Suprapubic skin (tissue), 4 donors: ENCODE measurements at regions not wholly inside any gene's neighbourhood (a gene's known extent, or its start where the extent isn't known, plus 50 kb on each side); places are given as distances from the start of the nearest gene placed in this dataset.

Experiments used
- DNase-seq, 2 donors: peaks; one replicate each; pipeline ENCODE4 v3.0.0-alpha.2; 2019; ENCODE audit warnings: low spot score in 2 of 2
- H3K27ac ChIP-seq: fragments of 200-600 bp; sonication (generic); one replicate; pipeline ENCODE4 v1.5.1; 2019
- H3K27me3 ChIP-seq: fragments of 200-600 bp; sonication (generic); one replicate; pipeline ENCODE4 v1.5.1; 2019
- H3K36me3 ChIP-seq: fragments of 200-600 bp; sonication (generic); one replicate; pipeline ENCODE4 v1.5.1; 2019
- H3K4me1 ChIP-seq: fragments of 200-600 bp; sonication (generic); one replicate; pipeline ENCODE4 v1.5.1; 2019
- H3K4me3 ChIP-seq: fragments of 200-600 bp; sonication (generic); one replicate; pipeline ENCODE4 v1.5.1; 2019; ENCODE audit warnings: mild to moderate bottlenecking
- H3K9me3 ChIP-seq: fragments of 200-600 bp; sonication (generic); one replicate; pipeline ENCODE4 v1.5.1; 2019
- CTCF ChIP-seq, 2 donors: fragments of 200-600 bp in 1 of 2; fragments of 450-650 bp in 1 of 2; sonication (generic) in 1 of 2; IDR thresholded peaks; one replicate each; pipeline ENCODE4 v1.5.1; 2016 to 2019; ENCODE audit warnings: antibody characterized with exemption in 2 of 2, mild to moderate bottlenecking in 1 of 2, moderate library complexity in 1 of 2
- EP300 ChIP-seq: sonication (generic); formaldehyde crosslinking; IDR thresholded peaks from one replicate; pipeline ENCODE4 v1.6.1; 2017; ENCODE audit warnings: antibody characterized with exemption
- POLR2A ChIP-seq, 2 donors: fragments of 450-650 bp; IDR thresholded peaks; one replicate each; pipeline ENCODE4 v1.6.1; 2017; ENCODE audit warnings: antibody characterized with exemption in 2 of 2, mild to moderate bottlenecking in 2 of 2, moderate library complexity in 2 of 2
- POLR2AphosphoS5 ChIP-seq, 3 donors: sonication (generic); formaldehyde crosslinking; IDR thresholded peaks; one replicate each; pipeline ENCODE4 v1.6.1; 2017; ENCODE audit warnings: antibody characterized with exemption in 3 of 3
- WGBS: methylation state at CpG from one replicate; pipeline ENCODE4 v1.1.5; 2018; 5-methylcytosine and 5-hydroxymethylcytosine counted together

GRCh38 chr10:107215681-107216080 lies 51.2 kb upstream of the SORCS1 start:
- Histone ChIP-seq H3K36me3 (no peaks in the 10 kb centered on the region), H3K9me3 (no peaks in the 10 kb centered on the region), H3K4me1 (no peaks in the 10 kb centered on the region), H3K27me3 (no peaks in the 10 kb centered on the region), H3K27ac (no peak overlapping the region), H3K4me3 (no peak overlapping the region)
- WGBS, result 63% methylated on average over 1 of the region's 1 CpG
- no peak for TF ChIP-seq POLR2AphosphoS5 (IDR thresholded peaks at IDR 0.05)
- TF ChIP-seq POLR2A (IDR thresholded peaks at IDR 0.05), result no peak
- no peak for TF ChIP-seq CTCF (IDR thresholded peaks at IDR 0.05)
- TF ChIP-seq EP300, result no peak
- no peak for DNase-seq
